Kidney glomerular epithelial cell (primary cell): ENCODE measurements at regions not wholly inside any gene's neighbourhood (a gene's known extent, or its start where the extent isn't known, plus 50 kb on each side); places are given as distances from the start of the nearest gene placed in this dataset.
"Not testable (repeated sequence)": the region's sequence is repeated elsewhere in the genome, so short reads cannot be mapped to it uniquely, and the experiment has no call there.

Source experiments
- DNase-seq: peaks from one replicate; lab custom pipeline; 2025; lab: John Stamatoyannopoulos, UW

DNA sequence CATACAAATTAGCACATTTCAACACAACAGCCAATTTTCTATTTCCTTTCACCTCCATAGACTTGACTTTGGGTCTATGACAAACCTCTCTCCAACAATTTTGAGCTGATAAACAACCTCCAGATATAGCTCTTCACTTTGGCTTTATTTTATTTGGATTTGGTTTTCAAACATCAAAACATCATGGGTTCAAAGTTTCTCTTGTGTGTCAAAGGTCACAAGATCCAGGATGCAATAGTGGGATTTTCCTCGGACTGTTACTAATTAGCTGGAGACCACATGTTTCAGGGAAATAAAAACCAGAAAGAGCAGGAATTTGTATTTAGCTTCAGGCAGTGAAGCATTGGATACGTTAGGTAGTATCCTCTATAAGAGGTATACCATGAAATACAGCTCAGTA lies 351.0 kb upstream of the SOX9 start:
- DNase-seq: no peak

DNA sequence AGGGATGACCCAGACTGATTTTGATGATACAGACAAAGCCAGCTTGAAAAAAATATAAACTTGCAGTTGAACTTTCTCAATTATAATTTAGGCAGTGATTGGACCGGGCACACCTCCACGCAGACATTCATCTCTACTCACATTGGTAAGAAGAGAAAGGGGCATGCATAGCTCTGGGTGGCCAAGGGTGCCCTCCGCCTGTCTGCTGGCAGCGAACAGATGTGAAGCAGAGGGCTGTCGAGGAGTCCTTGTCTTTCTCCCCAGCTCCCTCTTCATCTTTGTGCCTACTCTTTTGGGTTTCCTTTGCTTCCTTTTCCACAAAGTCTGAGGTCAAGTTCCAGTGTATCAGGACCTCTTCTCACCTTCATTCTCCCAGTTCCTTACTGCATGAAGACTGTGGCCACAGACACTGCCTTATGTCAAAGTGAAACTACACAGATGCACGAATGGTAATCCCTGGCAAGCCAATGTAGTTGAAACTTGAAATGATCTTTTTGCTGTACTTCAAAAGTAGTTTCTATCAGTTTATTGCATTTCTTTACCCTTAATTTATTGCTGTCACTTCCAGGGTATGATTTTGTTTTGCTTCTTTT lies 343.7 kb upstream of the SOX9 start:
- no peak for DNase-seq

DNA sequence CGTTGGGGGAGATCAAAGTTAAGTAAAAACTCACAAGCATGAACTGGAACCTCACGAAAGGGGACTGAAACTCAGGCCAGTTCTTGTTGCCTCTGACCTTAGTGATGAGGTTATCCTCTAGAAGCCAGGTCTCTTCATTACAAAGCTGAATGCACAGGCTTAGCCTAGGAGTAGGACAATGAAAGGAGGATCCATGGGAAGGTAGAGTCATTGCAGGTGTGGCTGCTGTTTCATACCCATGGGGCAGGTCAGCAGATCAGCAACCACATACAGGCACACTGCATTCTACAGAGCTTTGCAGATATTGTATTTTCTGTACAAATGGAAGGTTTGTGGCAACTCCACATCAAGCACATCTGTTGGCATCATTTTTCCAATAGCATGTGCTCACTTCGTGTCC lies 341.3 kb upstream of the SOX9 start:
- DNase-seq: no peak

DNA sequence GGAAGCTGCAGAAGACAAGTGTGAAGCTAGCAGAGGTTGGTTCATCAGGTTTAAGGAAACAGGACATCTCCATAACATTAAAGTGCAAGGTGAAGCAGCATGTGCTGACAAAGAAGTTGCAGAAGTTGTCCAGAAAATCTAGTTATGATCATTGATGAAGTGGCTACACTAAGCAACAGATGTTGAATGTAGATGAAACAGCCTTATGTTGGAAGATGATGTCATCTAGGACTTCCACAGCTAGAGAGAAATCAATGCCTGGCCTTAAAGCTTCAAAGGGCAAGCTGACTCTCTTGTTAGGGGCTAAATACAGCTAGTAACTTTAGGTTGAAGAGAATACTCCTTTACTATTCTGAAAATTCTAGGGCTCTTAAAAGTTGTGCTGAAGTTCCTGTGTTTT lies 340.2 kb upstream of the SOX9 start:
- DNase-seq: no peak

DNA sequence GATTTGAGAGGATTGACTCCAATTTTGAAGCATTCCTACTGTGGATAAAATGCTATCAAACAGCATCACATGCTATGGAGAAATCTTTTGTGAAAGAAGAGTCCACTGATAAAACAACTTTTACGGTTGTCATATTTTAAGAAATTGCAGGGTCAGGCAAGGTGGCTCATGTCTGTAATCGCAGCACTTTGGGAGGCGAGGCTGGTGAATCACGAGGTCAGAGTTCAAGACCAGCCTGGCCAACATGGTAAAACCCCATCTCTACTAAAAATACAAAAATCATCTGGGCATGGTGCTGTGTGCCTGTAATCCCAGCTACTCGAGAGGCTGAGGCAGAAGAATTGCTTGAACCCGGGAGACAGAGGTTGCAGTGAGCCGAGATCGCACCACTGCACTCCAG lies 338.8 kb upstream of the SOX9 start:
- not testable (repeated sequence) for DNase-seq

DNA sequence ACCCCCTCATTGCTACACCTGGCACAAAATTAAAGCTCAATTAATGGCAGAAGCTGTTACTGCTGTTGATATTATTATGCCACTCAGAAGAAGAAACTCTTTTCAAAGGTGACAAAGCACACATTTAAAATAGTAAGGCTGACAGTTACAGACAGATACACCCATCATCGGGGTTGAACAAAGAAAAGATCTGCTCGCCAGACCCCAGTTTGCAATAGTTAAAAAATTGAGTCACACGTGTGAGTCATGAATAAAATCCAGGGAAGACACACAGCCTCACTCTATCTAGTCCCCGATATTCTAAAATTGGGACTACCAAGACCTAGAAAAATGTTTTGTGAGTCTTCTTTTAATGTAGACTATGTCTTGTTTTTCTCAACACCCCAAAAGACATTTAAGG lies 330.0 kb upstream of the SOX9 start:
- no peak for DNase-seq

DNA sequence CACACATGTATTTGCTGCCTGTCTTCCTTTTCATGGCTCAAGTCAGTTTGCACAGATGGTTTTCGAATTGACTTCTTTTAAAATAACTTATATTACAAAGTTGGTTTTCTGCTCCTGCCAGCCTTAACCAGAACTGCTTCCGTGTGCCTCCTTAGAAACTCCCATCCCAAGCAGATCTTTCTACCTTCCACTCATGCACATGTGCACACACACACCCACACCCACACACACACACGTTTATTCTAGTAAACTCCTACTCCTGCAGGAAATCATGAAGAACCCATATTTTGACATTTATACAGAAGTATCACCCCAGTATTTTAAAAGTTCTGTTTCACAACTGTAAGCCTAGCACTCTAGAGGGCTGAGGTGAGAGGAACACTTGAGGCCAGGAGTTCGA lies 329.5 kb upstream of the SOX9 start:
- DNase-seq: no peak

DNA sequence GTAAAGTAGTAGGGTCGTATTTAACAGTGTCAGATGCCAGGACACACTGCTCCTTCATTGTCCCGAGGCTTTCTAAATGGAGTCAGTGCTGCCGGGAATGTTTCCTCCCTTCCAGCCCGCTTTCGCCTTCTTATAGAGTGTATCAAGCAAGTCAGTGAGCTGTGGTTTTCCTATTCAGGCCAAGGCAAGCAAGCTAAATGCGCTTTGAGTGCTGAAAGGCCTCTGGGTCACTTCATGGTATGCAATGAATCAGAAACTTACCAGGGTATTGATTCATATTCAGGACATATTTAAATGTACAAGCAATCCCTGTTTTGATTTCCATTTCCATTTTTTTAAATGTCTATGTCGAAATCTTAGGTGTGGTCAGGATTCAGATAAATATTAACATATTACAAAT lies 327.9 kb upstream of the SOX9 start:
- no peak for DNase-seq

DNA sequence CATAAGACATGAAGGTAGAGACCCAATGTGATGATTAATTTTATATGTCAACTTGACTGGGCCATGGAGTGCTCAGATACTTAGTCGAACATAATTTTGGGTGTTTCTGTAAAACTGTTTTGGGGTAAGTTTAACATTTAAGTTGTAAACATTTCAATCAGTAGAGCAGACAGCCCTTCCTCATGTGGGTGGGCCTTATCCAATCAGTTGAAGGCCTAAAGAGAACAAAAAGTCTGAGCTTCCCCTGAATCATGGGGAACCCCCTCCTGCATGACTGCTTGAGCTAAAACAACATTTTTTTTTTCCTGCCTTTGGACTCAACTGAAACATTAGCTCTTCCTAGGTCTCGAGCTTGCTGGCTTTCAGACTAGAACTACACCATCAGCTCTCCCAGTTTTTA lies 327.3 kb upstream of the SOX9 start:
- DNase-seq: no peak

DNA sequence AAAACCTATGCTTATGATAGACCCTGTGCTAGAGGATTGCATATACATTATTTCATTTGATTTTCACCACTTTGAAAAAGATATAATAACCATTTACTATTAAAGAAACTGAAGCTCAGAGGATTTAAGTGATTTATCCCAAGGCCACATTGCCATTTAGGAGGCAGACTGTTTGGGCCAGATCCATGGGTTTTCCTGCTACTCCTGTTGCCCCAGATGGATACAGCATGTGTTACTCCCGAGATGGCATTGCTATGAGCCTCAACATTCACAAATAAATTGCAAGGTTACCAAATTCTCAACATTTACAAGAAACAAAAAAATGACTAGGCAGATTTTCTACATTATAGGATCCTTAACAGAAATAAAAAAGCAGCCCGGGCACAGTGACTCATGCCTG lies 322.1 kb upstream of the SOX9 start:
- DNase-seq: no peak

DNA sequence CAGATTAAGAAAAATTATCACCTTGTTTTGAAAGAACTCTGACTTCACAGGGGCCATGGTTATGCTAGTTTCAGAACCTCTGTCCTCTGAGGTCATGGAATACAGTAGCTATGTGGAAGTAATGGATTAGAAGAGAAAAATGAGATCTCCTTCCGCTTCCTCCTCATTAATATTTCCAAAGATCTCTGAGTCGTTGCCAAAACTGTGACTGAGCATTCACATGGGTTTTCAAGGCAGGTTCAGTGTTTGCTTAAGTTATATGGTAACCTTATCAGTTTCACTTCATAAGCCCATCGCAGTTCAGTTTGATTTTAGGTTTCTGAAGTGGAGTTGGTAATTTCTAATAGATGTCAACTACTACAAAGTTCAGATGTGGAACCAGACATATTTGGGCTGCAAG lies 321.2 kb upstream of the SOX9 start:
- DNase-seq: no peak

DNA sequence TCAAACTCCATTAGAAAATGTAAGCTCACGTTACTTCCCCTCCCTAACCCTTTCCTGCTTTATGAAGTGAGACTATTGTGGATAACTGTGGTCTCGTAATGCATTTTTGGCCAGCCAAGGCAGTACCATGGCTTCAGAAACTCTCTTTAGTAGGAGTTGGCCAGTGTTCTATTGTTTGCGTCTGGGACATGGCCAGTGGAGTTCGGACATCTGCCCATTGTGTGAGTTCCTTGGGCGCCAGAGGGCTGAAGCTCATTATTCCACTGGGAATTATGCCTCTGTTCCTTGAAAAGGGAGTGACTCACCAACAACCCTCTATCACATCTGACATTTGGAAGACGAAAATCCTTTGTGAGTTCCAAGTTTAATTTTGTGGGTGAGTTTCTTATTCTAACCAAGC lies 319.5 kb upstream of the SOX9 start:
- DNase-seq: no peak

DNA sequence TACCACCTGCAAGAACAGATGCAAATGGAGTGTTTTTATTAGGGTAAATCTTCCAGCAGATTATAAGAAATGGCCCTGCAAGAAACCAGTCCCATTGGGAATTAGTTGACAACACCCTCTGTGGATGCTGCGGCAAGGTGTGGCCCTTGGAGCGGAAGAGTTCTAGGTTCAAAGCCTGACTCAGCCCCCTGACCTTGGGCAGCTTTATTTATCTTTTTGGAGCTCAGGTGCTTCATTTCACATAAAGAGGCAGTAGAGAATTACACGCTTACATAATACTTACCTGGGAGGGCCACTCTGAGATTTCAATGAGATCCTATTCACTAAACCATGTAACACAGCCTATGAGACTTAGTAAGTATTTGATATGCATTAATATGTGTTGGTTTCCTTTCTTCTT lies 318.2 kb upstream of the SOX9 start:
- DNase-seq: no peak

DNA sequence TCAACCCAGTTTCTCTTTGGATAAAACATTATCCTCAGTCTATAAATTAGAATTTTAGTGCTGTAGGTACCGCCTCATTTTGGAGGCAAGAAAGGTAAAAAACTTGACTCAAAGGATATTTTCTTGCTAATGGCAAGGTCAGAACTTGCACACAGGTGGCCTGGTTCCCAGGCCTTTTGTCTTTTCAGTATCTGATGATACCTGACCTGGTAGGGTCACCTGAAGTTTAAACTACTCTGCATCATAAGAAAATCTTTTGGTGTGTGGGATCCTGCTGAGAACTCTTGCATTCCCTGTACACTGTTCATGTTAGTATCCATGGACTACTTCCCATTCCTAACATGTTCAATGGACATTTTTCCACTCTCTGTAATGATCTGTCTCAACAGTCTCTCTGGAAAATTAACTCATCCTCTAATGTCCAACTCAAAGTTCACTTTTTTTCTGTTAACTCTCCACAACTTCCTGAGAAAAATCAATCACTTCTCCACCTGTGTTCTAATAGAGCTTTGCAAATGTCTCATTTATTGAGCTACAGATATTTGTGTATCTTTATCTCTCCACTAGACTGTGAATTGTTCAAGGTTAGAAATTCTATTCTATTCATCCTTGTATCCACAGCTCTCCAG lies 317.1 kb upstream of the SOX9 start:
- DNase-seq: no peak

DNA sequence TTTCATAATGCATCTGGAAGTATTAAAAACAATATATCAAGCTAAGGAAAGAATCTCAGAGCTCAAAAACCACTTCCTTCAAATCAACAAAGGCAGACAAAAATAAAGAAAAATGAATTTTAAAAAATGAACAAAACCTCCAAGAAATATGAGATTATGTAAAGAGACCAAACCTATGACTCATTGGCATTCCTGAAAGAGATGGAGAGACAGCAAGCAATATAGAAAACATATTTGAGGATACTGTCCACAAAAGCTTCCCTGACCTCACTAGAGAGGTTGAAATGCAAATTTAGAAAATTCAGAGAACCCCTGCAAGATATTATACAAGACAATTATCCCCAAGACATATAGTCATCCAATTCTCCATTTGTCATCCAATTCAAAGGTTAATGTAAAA lies 311.3 kb upstream of the SOX9 start:
- no peak for DNase-seq

DNA sequence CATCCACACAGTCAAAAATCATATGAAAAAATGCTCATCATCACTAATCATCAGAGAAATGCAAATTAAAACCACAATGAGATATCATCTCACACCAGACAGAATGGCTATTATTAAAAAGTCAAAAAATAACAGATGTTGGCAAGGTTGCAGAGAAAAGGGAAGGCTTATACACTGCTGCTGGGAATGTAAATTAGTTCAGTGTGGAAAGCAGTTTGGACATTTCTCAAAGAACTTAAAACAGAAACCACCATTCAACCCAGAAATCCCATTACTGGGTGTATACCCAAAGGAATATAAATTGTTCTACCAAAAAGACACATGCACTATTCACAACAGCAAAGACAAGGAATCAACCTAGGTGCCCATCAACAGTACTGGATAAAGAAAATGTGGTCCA lies 307.0 kb upstream of the SOX9 start:
- not testable (repeated sequence) for DNase-seq

DNA sequence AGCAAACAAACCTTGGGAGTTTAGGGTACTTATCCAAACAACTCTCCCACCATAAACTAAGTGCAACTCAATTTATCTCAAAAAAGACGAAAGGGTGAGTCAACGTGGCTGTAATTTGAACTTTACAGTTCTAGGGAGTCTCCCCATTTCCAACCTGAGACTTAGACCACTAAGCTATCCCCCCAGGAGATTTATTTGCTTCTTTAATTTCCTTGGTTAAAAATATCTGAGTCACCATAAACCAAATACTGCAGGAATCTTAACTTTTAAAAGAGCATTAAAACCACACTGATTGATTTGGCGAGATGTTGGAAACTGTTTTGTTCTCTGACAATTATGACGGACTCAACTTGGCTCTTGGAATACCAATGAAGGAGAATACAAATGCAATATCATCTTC lies 299.3 kb upstream of the SOX9 start:
- DNase-seq: no peak

DNA sequence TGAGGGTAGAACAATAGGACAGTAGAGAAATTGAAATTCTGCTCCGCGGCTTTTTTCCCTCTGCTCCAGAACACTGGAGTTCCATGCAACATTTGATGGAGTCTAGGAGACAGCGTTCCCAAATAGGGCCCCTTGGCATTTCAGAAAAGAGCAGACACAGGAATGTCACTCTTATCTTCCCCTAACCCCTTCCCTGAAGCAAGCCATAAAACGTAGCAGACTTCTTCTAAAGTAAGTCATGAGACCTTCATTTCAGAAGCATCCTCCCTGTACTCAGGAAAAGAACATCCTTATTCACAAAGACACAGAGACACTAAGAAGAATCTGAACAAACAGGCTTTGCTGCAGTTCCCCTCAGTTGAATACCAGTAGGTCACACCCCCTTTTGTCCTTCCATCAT lies 296.1 kb upstream of the SOX9 start:
- DNase-seq: no peak

DNA sequence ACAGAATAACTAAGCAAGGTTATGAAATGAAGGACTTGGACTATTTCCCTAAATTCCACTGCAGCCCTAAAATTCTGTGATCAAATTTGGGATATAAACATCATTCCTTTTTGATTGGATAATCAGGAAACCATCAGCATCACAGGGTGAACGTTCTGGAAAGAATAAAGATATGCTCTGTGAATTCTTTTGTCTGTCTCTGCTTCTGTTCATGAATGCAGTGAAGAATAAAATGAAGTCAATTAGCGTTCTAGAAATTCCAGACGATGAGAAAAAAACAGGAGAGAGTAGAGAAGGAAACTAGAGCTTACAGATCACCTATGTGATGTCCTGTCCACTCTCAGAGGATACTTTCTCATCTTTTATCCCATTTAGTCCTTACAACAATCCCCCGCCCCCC lies 295.1 kb upstream of the SOX9 start:
- no peak for DNase-seq

DNA sequence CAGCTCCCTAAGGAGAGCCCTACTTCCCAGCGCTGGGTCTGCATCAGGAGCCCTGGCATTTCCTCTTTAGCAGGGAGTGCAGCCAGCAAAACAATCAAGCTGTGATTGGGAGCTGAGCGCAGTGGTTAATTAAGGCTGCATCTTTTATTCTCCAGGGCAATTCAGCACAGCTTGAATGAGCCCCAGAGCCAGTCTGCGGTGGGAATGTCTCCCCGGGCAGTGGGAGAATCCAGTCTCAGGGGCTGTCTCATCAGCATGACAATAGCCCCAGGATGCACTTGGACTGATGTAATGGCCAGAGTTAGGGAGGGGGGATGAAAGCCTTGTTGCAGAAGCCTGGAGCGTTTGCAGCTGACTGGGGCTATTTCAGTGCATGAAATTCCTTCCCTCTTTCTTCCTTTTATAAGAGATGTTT lies 292.6 kb upstream of the SOX9 start:
- no peak for DNase-seq

DNA sequence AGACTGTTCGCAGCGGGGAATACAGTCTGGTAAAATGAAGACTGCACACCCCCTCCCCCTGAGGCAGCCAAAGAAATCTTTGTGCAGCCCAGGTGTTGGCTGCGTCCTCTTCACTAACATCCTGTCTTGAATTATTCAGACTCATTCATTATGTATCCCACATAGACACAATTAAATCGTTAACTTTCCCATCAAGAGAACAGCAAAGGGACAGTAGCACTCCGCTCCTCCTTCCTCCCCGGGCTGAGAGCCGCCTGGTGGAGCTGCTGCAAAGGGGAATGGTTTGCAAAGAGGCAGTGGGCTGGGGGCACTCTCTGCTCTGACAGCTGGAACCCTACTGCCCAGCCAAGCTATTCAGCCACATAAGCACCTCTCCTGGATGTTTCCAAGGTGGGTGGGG lies 290.0 kb upstream of the SOX9 start:
- no peak for DNase-seq

DNA sequence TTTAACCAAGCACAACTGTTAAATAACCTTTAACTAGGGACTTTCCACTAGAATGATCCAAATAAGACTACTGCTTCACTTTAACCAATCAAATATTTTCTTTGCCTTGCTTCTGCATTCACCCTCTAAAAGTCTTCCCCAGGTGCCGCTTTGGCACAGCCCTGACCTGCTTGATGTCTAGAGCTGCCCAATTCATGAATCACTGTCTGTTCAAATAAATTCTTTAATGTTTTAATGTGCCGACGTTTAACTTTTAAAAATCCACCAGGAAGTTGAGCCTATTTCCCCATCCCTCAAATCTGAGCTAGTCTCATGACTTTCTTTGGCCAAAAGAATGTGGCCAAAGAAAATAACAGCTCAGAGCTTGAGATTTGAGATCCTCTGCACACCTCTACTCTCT lies 277.8 kb upstream of the SOX9 start:
- no peak for DNase-seq

DNA sequence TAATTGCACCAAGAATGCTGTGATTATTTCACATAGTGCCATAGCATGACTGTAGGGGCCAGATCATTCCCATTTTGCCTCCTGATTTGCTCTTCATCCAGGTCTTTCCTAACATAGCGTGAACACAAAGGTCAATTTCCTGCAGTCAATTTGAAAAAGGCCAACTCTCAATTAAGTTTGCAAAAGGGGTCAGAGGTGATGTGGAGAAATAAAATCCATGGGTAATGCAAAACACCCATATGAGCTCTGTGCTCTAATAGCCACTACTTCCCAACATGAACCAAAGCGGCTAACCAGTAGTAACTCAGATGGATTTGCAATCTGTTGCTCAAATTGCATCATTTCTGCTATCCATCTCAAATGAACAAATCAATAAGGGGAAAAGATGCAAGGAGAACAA lies 275.5 kb upstream of the SOX9 start:
- DNase-seq: no peak

DNA sequence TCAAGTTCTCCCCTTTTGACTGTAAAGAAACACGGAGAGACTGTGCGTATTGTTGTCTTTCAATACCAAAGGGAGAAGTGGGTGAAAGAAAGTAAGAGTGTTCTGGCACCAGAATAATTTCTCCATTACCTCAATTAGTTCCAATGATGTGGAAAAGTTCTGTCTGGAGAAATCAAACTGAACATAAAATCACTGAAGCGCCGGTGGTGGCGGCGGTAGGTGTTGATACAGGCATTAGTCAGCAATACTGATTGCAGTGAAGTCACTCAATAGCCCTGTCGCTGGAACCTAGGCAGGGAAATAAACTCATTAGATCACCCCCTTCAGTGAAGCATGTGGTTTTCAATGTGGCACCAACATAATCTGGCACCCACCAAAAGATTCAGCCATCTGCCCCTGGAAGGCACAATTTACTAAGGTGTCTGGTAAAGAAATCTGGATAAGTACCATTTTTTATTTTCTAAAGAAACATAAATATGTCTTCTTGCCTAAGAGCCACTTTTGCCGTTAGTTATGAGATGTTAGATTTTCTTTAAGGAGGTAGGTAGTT lies 274.2 kb upstream of the SOX9 start:
- peak; percentile 63 for DNase-seq
